HG03159 (cell line): ENCODE measurements at regions not wholly inside any gene's neighbourhood (a gene's known extent, or its start where the extent isn't known, plus 50 kb on each side); places are given as distances from the start of the nearest gene placed in this dataset.

Source experiments
- ATAC-seq: cut with Tn5 transposase; IDR thresholded peaks from one replicate; pipeline ENCODE4 v1.9.1; 2021; ENCODE audit warnings: mild to moderate bottlenecking, moderate library complexity; ENCODE audit not compliant: unreplicated experiment

DNA sequence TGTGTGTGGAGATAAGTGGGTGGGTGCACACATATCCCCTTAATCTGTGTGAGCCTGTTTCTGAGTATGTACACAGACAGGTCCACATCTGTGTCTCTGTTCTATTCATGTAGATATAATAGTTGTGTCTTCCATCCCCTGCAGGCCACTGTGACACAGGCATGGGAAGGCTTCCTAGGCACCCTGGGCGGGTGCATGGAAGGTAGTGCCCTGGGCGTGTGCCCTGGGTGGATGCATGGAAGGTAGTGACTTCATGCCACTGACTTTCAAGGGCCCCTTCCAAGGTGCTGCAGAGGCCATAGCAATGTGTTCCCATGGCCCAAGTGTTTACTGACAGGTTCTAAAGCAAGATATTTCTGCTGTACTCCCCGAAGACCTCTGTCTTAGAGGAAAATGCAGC is 462.5 kb upstream of the HS6ST1 start:
- no peak for ATAC-seq

DNA sequence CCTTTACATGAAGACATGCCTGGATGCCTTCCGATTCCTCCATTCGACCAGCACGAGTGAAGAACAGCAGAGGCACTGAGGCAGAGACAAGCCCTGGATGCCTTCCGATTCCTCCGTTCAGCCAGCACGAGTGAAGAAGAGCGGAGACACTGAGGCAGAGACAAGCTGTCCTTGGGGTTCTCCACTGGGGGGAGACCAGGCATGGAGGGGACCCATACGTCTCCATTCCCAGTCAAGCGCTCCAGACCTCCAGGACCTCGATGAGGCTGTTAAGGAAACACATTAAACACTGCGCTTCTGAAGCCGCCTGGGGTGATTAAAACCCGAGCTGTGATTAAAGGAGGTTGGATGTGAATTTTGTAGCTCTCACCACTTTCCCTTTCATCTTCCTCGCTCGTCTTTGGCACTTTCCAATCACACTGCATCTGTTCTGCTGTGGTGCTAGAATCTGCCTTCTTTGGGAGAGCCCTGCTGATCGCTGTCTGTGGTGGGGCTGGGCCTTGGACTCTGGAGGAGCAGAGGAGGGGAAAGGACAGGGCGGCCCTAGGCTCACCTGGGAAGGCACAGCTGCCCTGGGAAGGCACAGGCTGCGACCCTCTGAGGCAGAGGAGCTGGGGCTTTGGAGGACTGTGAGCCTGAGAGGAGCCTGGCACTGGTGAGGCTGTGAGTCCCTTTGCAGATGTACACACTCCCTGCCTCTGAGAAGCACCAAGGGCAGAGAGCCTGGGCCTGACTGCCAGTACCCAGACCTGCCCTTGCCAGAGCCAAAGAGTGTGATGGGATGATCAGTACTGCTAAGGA is 463.1 kb upstream of the HS6ST1 start:
- no peak for ATAC-seq

DNA sequence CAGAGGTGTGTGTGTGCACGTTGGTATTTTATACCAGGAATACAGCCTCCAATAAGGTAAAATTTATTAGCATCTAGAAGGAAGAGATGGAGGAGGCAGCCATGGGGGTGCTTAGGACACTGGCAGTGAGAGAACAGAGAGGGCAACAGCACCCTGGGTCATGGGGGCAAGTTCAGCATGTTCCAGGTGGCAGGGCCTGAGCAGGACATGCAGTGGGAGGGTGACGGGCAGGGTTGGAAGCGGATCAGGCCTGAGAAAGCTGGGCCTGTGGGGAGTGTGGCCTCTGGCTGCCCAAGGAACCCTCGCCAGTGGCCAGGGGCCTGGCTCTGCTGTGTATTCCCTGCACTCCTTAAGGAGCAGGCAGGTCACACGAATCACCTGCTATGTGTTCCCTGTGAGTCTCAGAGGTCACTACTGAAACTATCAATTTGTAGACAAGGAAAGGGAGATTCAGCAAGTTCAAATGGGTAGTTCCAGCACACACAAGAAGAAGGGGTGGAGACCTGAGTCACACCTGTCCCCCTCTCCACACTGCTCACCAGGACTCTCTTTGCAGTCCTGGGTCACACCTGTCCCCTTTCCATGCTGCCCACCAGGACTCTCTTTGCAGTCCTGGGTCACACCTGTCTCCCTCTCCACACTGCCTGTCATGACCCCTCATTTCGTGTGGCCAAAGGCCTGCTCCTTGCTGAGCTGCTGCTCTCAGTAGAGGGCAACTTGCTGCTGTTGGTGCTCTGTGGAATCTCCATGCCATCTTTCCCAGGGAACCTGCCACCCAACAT is 463.9 kb upstream of the HS6ST1 start:
- no peak for ATAC-seq

DNA sequence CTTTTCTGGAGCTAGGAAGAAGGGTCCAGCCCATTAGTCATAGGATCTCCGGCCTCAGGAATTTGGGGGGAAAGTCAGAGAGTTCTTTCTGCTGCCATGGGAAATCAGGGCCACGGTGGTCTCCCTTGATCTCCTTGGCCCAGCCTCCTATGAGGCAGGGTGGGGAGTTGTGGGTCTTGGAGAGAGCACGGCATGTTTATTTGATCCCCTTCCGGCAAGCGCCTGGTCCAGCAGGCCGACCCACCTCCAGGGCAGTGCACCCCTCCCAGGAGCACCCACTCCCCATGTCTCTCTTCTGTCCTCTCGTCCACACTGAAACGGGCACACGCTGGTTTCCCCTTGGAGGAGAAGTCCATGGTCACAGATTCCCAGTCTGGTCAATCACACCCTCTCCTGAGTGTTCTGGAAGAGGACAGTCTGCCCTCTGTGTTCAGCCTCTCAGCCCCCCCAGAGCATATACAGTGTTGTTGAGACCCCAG is 464.6 kb upstream of the HS6ST1 start:
- ATAC-seq: no peak

DNA sequence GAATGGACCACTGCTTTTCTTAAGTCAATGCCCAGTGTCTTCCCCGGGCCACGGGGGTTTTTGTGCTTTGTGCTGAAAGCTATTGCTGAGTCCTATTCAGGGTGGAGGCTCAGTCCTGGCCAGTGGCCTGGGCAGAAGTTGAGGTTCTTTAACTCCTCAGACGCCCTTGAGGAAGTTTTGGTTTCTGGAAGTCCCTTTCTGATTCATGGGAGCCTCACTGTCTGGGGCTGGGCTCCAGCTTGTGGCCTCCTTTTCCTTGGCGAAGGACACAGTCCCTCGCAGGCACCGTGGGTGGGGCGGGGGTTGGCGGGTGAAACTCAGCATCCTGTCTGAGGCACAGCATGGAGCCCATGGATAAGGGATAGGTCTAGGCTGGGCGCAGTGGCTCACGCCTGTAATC is 465.2 kb upstream of the HS6ST1 start:
- no peak for ATAC-seq

DNA sequence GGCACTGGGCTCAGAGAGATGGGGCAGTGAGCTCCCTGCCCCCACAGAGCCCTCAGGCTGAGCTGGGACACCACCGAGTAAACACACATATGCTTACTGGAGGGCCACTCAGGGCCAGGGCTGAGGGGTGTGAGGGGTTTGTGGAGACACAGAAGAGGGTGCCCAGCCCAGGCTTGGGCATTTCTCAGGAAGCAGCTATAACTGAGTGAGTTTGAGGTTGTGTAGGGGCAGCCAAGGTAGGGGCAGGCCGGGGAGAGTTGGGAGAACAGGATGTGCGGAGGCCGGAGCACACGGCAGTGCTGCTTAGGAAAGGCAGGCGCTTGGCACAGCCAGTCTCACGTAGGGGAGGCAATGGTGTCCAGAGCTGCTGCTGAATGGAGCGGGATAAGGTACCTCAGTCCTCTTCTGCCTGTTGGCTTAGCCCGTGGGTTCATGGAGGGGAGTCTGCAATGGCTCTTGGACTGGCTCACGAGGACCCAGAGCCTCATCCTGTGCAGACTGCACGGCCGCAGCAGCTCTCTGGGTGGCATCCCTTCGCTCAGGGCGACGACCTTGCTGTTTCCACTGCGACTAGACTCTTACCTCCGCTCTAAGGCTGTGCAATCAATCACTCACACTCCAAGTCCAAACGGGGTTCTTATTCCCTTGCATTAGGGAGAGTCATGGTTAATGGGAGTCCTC is 466.1 kb upstream of the HS6ST1 start:
- ATAC-seq: no peak

DNA sequence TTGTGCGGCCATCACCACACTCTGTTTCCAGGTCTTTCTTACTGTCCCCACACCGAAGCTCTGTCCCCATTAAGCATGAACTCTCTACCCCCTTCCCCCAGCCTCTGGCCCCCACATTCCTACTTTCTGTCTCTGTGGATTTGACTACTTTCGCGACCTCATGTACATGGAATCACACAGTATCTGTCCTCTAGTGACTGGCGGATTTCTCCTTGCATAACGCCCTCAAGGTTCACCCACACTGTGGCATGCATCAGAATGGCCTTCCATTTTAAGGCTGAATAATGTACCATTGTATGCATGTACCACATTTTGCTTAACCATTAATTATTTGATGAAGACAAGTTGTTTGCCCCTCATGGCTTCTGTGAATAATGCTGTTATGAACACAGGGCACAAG is 467.6 kb upstream of the HS6ST1 start:
- ATAC-seq: no peak

DNA sequence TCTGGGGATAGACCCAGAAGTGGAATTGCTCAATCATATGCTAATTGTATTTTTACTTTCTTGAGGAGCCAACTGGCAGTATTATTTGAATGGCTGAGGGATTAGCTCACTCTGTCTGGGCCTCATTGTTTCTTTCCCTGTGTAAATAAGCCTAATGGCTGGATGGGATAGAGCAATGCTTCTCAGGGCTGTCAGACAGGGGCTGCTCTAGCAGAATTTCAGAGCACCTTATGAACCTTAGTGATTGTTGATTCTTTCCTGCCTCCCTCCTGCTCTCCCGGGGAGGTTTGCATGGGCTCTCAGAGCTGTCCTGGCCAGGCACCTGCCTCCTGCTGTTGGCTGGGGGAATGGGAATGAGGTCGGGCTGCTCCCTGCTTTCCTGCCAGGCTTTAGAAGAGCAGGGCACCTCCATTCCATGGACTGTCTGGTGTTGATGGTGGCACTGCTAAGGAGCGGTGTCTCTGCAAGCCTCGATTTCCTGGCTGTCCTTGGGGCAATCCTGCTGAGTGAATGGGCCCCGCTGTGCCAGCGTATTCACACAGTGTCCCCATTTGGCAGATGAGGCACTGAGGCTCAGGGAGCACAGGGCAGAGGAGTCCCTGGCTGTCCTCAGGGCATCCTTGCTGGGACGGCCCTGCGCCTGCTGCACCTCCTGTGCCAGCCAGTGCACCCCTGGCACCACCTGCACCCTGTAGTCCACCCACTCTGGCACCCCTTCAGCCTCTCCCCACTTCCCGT is 468.2 kb upstream of the HS6ST1 start:
- no peak for ATAC-seq

DNA sequence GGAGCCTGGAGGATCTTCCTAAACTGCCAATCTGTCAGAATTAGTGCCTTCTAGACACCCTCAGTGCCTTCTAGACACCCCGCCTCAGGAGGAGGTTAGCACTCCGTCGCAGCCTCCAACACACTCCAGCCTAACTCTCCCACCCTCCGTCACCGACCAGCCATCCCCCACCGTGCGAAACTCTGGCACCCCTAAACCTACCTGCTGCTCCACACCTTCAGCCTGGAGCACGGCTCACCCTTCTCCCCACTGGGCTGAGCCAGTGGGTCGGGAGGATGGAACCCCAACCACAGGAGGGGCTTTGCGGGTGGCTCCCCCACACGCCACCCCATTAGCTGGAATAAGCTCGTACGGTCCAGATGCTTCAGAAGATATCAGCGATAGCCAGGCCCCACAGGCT is 468.9 kb upstream of the HS6ST1 start:
- ATAC-seq: no peak

DNA sequence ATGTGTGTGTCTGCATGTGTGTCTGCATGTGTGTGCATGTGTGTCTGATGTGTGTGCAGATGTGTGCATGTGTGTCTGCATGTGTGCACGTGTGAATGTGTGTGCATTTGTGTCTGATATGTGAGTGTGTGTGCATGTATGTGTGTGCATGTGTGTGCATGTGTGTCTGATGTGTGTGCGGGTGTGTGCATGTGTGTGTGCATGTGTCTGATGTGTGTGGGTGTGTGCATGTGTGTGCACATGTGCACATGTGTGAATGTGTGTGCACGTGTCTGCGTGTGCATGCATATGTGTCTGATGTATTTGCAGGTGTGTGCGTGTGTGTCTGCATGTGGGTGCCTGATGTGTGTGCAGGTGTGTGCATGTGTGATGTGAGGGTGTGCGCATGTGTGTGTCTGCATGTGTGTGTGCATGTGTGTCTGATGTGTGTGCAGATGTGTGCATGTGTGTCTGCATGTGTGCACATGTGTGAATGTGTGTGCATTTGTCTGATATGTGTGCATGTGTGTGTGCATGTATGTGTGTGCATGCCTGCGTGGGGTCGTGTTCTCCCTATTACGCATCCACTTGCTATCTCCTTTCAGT is 470.1 kb upstream of the HS6ST1 start:
- ATAC-seq: no peak

DNA sequence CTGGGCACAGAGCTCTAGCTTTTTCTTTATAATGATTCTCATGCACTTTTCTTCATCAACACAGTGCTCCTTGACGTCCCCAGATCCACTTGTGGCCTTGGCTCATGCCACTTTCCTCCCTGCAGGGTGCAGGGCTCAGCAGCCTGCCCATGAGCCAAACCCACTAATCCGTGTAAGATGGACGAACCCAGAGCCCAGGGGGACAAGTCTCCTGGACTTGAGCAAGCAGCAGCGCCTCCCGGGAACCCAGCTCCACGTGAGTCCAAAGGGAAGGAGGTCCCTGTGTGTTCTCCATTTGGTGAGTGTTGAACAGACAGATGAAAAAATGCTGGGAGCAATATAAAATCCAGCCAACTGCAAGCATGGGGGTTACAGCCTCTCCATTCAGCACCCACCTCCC is 470.6 kb upstream of the HS6ST1 start:
- ATAC-seq: no peak

DNA sequence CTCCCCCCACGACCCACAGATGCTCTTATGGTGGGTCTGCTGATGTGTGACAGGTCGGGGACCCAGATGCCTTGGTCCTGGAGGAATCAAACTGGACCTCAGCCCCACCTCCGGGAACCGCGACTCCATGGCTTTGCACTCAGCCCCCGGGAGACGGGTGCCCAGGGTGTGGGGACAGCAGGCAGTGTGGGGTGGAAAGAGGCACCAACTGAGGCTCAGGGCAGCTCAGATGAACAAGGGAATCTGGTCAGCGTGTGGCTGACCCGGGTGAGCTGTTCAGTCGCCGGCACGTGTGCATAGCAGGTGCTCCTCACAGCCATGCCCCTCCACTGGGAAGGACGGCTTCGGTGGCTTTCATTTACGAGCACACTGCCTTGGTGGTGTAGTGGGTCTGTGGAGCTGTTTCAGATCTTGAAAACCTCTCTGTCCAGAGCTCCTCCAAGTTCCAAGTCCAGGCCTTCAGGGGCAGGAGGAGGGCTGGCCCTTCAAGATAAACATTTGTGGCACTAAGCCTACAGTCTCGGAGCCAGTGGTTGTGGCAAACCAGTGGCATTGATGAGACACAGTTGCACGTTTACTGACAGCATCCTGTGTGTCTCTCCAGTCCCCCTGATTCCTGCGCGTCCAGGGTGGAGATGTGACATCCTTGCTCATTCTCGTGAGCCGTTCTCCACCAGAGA is 471.2 kb upstream of the HS6ST1 start:
- no peak for ATAC-seq

DNA sequence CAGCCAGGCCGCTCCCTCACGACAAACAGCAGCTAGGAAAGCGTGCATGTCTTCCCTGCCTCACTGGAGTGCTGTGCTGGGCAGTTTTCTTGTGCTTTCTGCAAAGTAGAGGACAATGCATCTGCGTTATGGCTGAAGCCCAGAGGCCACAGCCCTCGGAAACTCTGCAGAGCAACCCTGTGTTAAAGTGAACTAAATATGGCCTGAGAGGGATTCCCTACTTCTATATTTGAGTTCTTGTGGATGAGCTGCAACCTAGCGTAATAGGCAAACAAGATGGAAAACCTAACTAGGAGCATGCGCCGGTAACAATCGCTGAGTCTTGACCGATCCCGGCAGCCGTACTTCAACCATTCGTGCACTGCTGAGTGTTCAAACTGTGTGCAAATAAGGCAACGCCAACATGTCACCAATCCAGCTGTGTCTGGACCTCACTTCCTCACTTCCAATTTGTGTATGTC is 471.9 kb upstream of the HS6ST1 start:
- no peak for ATAC-seq

DNA sequence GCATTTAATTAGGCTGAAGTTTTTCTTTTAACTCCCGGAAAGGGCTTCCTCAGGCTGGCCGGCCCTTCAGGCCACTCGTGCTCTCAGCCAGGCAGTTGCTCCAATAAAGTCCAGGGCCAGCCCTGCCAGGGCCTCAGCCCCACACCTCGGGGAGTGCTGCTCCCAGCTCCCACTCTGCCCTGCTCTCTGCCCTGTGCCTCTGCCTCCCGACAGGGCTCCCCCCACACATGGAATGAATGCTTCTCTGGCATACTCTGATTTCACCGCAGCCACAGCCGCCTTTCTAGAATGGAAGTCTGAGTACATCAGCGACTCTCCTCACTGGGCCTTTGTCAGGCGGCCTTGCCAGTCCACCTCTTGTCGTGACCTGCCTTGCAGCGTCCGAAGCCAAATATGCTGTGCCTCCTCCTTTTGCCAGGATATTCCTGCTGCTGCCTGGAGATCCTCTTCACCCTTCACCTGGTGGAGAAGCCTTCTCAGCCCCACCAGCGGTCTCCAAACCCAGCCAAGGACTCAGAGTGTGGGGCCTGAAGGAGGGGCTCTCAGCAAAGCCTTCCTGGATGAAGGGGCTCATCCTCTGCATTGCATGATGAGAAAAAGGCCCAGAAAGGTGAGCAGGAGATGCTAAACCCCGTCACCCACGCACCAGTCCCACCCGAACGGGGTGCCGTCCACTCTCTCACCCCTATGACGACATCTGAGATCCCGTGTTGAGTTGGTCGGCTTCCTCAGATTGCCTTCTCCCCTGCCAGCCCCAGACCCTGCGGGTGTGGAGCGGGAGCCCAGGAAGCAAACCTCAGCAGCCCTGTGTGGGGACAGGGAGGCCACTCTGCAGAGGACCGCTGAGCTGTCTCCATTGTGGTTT is 472.7 kb upstream of the HS6ST1 start:
- no peak for ATAC-seq

DNA sequence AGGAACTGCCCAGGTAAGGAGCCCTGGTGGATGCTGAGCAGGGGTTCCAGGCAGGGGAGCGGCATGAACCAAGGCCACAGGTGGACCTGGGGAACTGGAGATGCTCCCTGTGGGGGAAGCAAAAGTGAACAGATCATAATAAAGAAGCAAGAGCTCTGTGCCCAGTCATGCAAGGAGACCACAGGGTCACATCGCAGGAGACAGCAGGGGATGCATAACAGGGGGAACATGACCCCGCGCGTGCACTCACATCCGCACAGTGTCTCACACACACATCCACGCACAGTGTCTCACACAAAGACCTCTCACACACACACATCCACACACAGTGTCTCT is 473.3 kb upstream of the HS6ST1 start:
- no peak for ATAC-seq

DNA sequence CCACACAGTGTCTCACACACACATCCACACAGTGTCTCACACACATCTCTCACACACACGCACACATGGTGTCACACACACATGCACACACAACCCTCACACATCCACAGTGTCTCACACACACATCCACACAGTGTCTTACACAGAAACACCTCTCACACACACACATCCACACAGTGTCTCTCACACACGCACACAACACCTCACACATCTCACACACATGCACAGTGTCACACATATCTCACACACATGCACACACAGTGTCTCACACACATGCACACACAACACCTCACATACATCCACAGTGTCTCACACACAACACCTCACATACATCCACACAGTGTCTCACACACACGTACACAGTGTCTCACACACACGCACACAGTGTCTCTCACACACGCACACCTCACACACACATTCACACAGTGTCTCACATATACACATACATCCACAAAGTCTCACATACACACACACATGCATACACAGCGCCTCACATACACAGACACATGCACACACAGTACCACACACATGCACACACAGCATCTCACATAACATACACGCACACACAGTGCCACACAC is 473.9 kb upstream of the HS6ST1 start:
- ATAC-seq: no peak

DNA sequence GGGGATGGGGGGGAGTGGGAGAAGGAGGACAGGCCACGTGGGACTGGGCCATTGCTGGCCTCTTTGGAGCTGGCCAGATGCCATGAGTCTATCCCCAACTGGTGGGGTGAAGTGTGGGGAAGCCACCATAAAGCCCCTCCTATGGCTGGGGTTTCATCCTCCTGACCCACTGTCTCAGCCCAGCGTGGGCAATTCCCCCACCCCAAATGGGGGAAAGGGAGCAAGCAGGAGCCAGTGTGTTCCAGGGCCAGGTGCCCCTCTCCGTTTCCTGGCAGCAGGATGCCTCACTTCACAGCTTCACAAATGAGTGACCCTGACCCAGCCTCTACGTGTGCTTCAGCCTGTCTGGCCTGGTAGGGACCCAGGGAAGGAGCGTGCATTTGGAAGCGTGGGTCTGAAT is 474.7 kb upstream of the HS6ST1 start:
- no peak for ATAC-seq

DNA sequence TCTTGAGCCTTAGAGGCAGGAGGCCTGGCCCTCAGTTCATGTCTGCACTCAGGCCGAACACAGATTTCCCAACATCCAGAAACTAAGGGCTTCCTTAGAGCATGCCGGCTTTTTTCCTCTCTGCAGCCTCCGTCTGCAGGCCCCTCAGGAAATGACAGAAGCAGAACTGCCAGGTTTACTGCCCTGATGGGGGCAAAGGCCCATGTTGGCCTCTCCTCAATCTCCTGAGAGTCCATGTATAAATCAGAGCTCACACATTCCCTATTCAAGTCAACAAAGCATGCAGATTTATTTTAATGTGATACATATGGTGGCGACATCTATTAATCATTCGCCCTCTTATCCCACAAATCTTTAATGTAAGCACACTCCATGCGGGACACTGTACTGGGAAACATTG is 475.6 kb upstream of the HS6ST1 start:
- ATAC-seq: no peak

DNA sequence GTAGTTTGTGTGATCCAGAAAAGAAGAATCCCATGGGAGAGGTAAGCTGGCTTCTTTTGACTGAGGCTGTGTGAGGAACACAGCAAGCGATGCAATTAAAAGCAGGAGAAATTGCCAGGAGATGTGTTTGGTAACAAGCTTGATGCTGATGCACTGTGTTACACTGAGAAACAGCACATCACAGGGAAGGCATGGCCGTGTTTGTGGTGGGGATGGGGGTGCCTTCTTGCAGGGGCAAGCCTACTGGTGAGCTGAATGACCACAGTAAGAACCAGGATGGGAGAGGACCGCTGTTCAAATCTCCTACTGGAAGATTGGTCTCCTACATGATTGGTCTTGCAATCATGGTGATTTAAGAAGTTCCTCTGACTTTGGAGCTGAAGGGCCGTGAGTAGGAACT is 477.7 kb upstream of the HS6ST1 start:
- ATAC-seq: no peak
